IMR-90 (cell line): ENCODE measurements at regions not wholly inside any gene's neighbourhood (a gene's known extent, or its start where the extent isn't known, plus 50 kb on each side); places are given as distances from the start of the nearest gene placed in this dataset.

Experiments
- ATAC-seq: fragments of 200-7000 bp; cut with Tn5 transposase; 2 replicates; pipeline ENCODE4 v1.9.1; 2020; ENCODE audit warnings: low read depth, mild to moderate bottlenecking, moderate library complexity
- BruUV-seq: library from RNA; stranded (reverse); fragments of 400-500 nt; replicated peaks from 2 replicates; lab custom pipeline; 2021; lab: Mats Ljungman, UMichigan
- CTCF ChIA-PET: fragments of 300-600 bp; formaldehyde crosslinking; extraction: SDS; loops from one replicate; lab custom pipeline; 2021; ENCODE audit warnings: antibody characterized with exemption; lab: Yijun Ruan, JAX
- POLR2A ChIA-PET: fragments of 300-600 bp; sonication (Branson Sonifier 250); formaldehyde crosslinking; loops from one replicate; lab custom pipeline; 2022; ENCODE audit warnings: antibody characterized with exemption; ENCODE audit not compliant: unreplicated experiment; lab: Charles Lee
- DNase-seq: peaks from one replicate; pipeline ENCODE4 v3.0.0; 2013
- H2AFZ ChIP-seq: replicated peaks from 2 replicates; pipeline ENCODE3; 2013; ENCODE audit warnings: low read length, mild to moderate bottlenecking; ENCODE audit not compliant: poor library complexity
- H2AK5ac ChIP-seq: 2 replicates; pipeline ENCODE4 v1.6.1; 2013; ENCODE audit warnings: low read depth, low read length, inconsistent platforms
- H2AK9ac ChIP-seq: replicated peaks from 2 replicates; pipeline ENCODE3; 2013; ENCODE audit warnings: mild to moderate bottlenecking, low read depth, low read length, moderate library complexity; ENCODE audit not compliant: poor library complexity
- H2BK120ac ChIP-seq: 2 replicates; pipeline ENCODE4 v1.6.1; 2013; ENCODE audit warnings: low read depth, low read length, inconsistent platforms
- H2BK15ac ChIP-seq: 3 replicates; pipeline ENCODE4 v1.6.1; 2013; ENCODE audit warnings: low read depth, low read length, inconsistent platforms
- H2BK20ac ChIP-seq: 2 replicates; pipeline ENCODE4 v1.6.1; 2013; ENCODE audit warnings: low read depth, mild to moderate bottlenecking, inconsistent platforms, low read length, moderate library complexity
- H2BK5ac ChIP-seq: 2 replicates; pipeline ENCODE4 v1.6.1; 2013; ENCODE audit warnings: mild to moderate bottlenecking, low read depth, low read length, inconsistent platforms; ENCODE audit not compliant: poor library complexity, severe bottlenecking
- H3K14ac ChIP-seq: replicated peaks from 2 replicates; pipeline ENCODE4 v1.6.1; 2013; ENCODE audit warnings: low read depth, low read length, inconsistent platforms
- H3K18ac ChIP-seq: 2 replicates; pipeline ENCODE4 v1.6.1; 2013; ENCODE audit warnings: low read depth, low read length, control low read depth
- H3K23ac ChIP-seq: 2 replicates; pipeline ENCODE4 v1.6.1; 2013; ENCODE audit warnings: low read depth, low read length, inconsistent platforms
- H3K27ac ChIP-seq: 2 replicates; pipeline ENCODE4 v1.5.1; 2013; ENCODE audit warnings: mild to moderate bottlenecking, control low read depth, low read length; ENCODE audit not compliant: insufficient read depth
- H3K27me3 ChIP-seq: 2 replicates; pipeline ENCODE4 v1.6.1; 2013; ENCODE audit warnings: low read length; ENCODE audit not compliant: control insufficient read depth, insufficient read depth
- H3K36me3 ChIP-seq: 2 replicates; pipeline ENCODE4 v1.6.1; 2013; ENCODE audit warnings: low read length, mixed read lengths; ENCODE audit not compliant: control insufficient read depth, insufficient read depth
- H3K4ac ChIP-seq: 2 replicates; pipeline ENCODE4 v1.6.1; 2013; ENCODE audit warnings: low read depth, low read length, inconsistent platforms
- H3K4me1 ChIP-seq: 2 replicates; pipeline ENCODE4 v1.6.1; 2013; ENCODE audit warnings: low read length, mixed read lengths; ENCODE audit not compliant: control insufficient read depth, insufficient read depth
- H3K4me2 ChIP-seq: 2 replicates; pipeline ENCODE4 v1.6.1; 2013; ENCODE audit warnings: low read depth, mild to moderate bottlenecking, control low read depth, low read length, moderate library complexity
- H3K4me3 ChIP-seq: 2 replicates; pipeline ENCODE4 v1.5.1; 2013; ENCODE audit warnings: low read depth, mild to moderate bottlenecking, control low read depth, low read length, moderate library complexity; ENCODE audit not compliant: insufficient read depth
- H3K56ac ChIP-seq: 2 replicates; pipeline ENCODE4 v1.6.1; 2013; ENCODE audit warnings: low read length, inconsistent platforms; ENCODE audit not compliant: insufficient read depth; ENCODE audit errors: extremely low read depth
- H3K79me1 ChIP-seq, 2 experiments: 2 replicates each; pipeline ENCODE4 v1.6.1; 2013; ENCODE audit warnings: low read length in 2 of 2, inconsistent platforms in 1 of 2, low read depth in 1 of 2
- H3K9ac ChIP-seq: 2 replicates; pipeline ENCODE4 v1.6.1; 2013; ENCODE audit warnings: low read depth, low read length, control low read depth
- H3K9me1 ChIP-seq: 2 replicates; pipeline ENCODE4 v1.6.1; 2013; ENCODE audit warnings: low read length, inconsistent platforms; ENCODE audit not compliant: insufficient read depth
- H3K9me3 ChIP-seq: 2 replicates; pipeline ENCODE4 v1.6.1; 2013; ENCODE audit warnings: low read length; ENCODE audit not compliant: control insufficient read depth, insufficient read depth
- H4K20me1 ChIP-seq: 2 replicates; pipeline ENCODE4 v1.6.1; 2013; ENCODE audit warnings: low read length, inconsistent platforms; ENCODE audit not compliant: insufficient read depth
- H4K5ac ChIP-seq: 2 replicates; pipeline ENCODE4 v1.6.1; 2013; ENCODE audit warnings: mild to moderate bottlenecking, low read depth, low read length, control low read depth
- H4K8ac ChIP-seq, 2 experiments: 2 replicates each; pipeline ENCODE4 v1.6.1; 2013; ENCODE audit warnings: low read depth in 2 of 2, low read length in 2 of 2, control low read depth in 1 of 2, inconsistent platforms in 1 of 2
- H4K91ac ChIP-seq: 2 replicates; pipeline ENCODE4 v1.6.1; 2013; ENCODE audit warnings: low read depth, low read length, inconsistent platforms; ENCODE audit not compliant: insufficient read depth
- BHLHE40 ChIP-seq: fragments of 150-350 bp; IDR thresholded peaks from 2 replicates; pipeline ENCODE4 v1.6.1; 2016; ENCODE audit warnings: mild to moderate bottlenecking, low read depth, low read length
- WGBS, 2 experiments: methylation state at CpG; one replicate each; pipeline versions ENCODE4 v1.1.5 to v1.1.7; 2013; ENCODE audit warnings: missing lambda C conversion rate in 2 of 2; ENCODE audit not compliant: insufficient read length in 1 of 2; ENCODE audit errors: extremely low coverage in 2 of 2; 5-methylcytosine and 5-hydroxymethylcytosine counted together
- dilution Hi-C: fragments of 300-500 bp; cut with HindIII; formaldehyde crosslinking; loops from one replicate; pipeline ENCODE4 v1.14.3; 2018; ENCODE audit warnings: low sequenced_read_pairs; ENCODE audit not compliant: unreplicated experiment
- in situ Hi-C: fragments of 300-500 bp; cut with MboI; formaldehyde crosslinking; loops from 3 replicates; pipeline ENCODE4 v1.14.3; 2019; ENCODE audit warnings: low sequenced_read_pairs, inconsistent platforms, mixed read lengths
- intact Hi-C: fragments of 100-400 bp; cut with micrococcal nuclease; formaldehyde crosslinking; loops from 2 replicates; pipeline ENCODE4 v1.10.0; 2022

DNA sequence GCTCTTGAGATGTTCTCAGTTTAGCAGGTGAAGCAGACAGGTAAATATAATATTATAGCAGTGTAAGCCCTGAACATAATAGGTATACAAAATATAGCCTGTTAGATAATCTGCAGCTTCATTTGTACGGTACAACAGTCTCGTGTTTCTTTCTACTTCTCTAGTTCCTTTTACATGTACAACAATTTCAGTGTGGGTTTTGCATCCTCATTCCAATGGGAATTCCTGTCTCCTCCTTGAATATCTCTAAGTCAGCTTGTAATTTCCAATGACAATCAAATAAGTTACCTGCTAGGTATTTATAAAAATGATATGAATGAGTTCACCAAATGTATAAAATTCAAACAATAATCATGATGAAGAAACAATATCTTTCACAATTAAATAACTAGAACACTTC lies 330.0 kb upstream of the RND3 start:
- ChIA-PET CTCF (no interaction called here), POLR2A (no interaction called here)
- Histone ChIP-seq H3K18ac (no peak overlapping the region), H2AFZ (no peak overlapping the region), H3K23ac (no peak overlapping the region), H3K27ac (no peak overlapping the region), H2BK120ac (no peak overlapping the region), H3K14ac (no peak overlapping the region), H3K4me1 (no peaks in the 10 kb centered on the region), H2BK15ac (no peak overlapping the region), H4K91ac (no peak overlapping the region), H2BK5ac (no peak overlapping the region), H2AK5ac (no peak overlapping the region), H3K56ac (no peak overlapping the region), H3K79me1 (no peaks in the 10 kb centered on the region), H3K4me2 (no peak overlapping the region), H2AK9ac (no peak overlapping the region), H3K9ac (no peak overlapping the region), H3K27me3 (no peaks in the 10 kb centered on the region), H3K4me3 (no peak overlapping the region), H3K4ac (no peak overlapping the region), H4K8ac (no peak overlapping the region), H4K5ac (no peak overlapping the region), H3K36me3 (no peaks in the 10 kb centered on the region), H3K9me1 (no peaks in the 10 kb centered on the region), H4K20me1 (no peaks in the 10 kb centered on the region), H3K9me3 (no peaks in the 10 kb centered on the region), H2BK20ac (no peak overlapping the region)
- BruUV-seq: no TSS peak
- DNase-seq (no peak), ATAC-seq (no peak)
- TF ChIP-seq BHLHE40: no peak
- intact Hi-C loops: no loop called here
- in situ Hi-C loops: no loop called here
- dilution Hi-C loops: no loop called here
- no CpG with 5 or more reads among the region's 2 CpGs for WGBS, 2 experiments
